HUDEP-2 (cell line): ENCODE measurements at regions not wholly inside any gene's neighbourhood (a gene's known extent, or its start where the extent isn't known, plus 50 kb on each side); places are given as distances from the start of the nearest gene placed in this dataset.

Experiments
- DNase-seq, 76 experiments: peaks; one replicate each; lab custom pipeline; 2025; ENCODE audit not compliant: unreplicated experiment in 76 of 76; lab: John Stamatoyannopoulos, UW

GRCh38 chr20:7302250-7302649, 534.8 kb downstream of the BMP2 start:
- no peak for DNase-seq

GRCh38 chr20:7305976-7306375, 538.5 kb downstream of the BMP2 start:
- no peak for DNase-seq

GRCh38 chr20:7308163-7308562, 540.7 kb downstream of the BMP2 start:
- no peak for DNase-seq

GRCh38 chr20:7313047-7313446, 545.6 kb downstream of the BMP2 start:
- DNase-seq: no peak

GRCh38 chr20:7323957-7324356, 556.5 kb downstream of the BMP2 start:
- no peak for DNase-seq

- DNase-seq: no peak
Measured at GRCh38 chr20:7327810-7328209, 560.3 kb downstream of the BMP2 start.

GRCh38 chr20:7330850-7331249, 563.4 kb downstream of the BMP2 start:
- DNase-seq: no peak

- DNase-seq: no peak
Measured at GRCh38 chr20:7332169-7332568, 564.7 kb downstream of the BMP2 start.

GRCh38 chr20:7333841-7334240, 566.4 kb downstream of the BMP2 start:
- no peak for DNase-seq

GRCh38 chr20:7346026-7346425, 578.5 kb downstream of the BMP2 start:
- no peak for DNase-seq

GRCh38 chr20:7346562-7346961, 579.1 kb downstream of the BMP2 start:
- no peak for DNase-seq

- no peak for DNase-seq
Measured at GRCh38 chr20:7347409-7347808, 579.9 kb downstream of the BMP2 start.

GRCh38 chr20:7348253-7348652, 580.8 kb downstream of the BMP2 start:
- no peak for DNase-seq

GRCh38 chr20:7352165-7352564, 584.7 kb downstream of the BMP2 start:
- DNase-seq: no peak

- no peak for DNase-seq
Measured at GRCh38 chr20:7355051-7355450, 585.2 kb downstream of the HAO1 start.

GRCh38 chr20:7358670-7359069, 581.6 kb downstream of the HAO1 start:
- no peak for DNase-seq

GRCh38 chr20:7359739-7360138, 580.5 kb downstream of the HAO1 start:
- DNase-seq: no peak

GRCh38 chr20:7361321-7361720, 578.9 kb downstream of the HAO1 start:
- DNase-seq: no peak

- DNase-seq: no peak
Measured at GRCh38 chr20:7361931-7362330, 578.3 kb downstream of the HAO1 start.

GRCh38 chr20:7362601-7363000, 577.7 kb downstream of the HAO1 start:
- no peak for DNase-seq

- no peak for DNase-seq
Measured at GRCh38 chr20:7366189-7366588, 574.1 kb downstream of the HAO1 start.

GRCh38 chr20:7371518-7372163, 568.6 kb downstream of the HAO1 start:
- no peak for DNase-seq

- peak in 7 of 76 experiments; percentile 0 to 12 (median 2) for DNase-seq
Measured at GRCh38 chr20:7375905-7376304, 564.4 kb downstream of the HAO1 start.
